Subcutaneous abdominal adipose tissue (tissue), 5 donors: ENCODE measurements at regions not wholly inside any gene's neighbourhood (a gene's known extent, or its start where the extent isn't known, plus 50 kb on each side); places are given as distances from the start of the nearest gene placed in this dataset.

ENCODE experiments used
- H3K27ac ChIP-seq: one replicate; pipeline ENCODE4 v1.7.0; 2013; ENCODE audit warnings: low read depth, mild to moderate bottlenecking, inconsistent platforms, low read length, moderate library complexity
- H3K27me3 ChIP-seq, 5 donors: one replicate each; pipeline ENCODE4 v1.7.0; 2013; ENCODE audit warnings: low read length in 5 of 5, inconsistent platforms in 1 of 5; ENCODE audit not compliant: control insufficient read depth in 5 of 5, insufficient read depth in 4 of 5
- H3K36me3 ChIP-seq, 5 donors: one replicate each; pipeline ENCODE4 v1.7.0; 2013; ENCODE audit warnings: low read length in 5 of 5; ENCODE audit not compliant: control insufficient read depth in 5 of 5, insufficient read depth in 5 of 5
- H3K4me1 ChIP-seq, 5 donors: one replicate each; pipeline ENCODE4 v1.7.0; 2013; ENCODE audit warnings: low read length in 5 of 5, mild to moderate bottlenecking in 3 of 5, moderate library complexity in 1 of 5; ENCODE audit not compliant: control insufficient read depth in 5 of 5, insufficient read depth in 5 of 5
- H3K4me3 ChIP-seq, 5 donors: one replicate each; pipeline ENCODE4 v1.7.0; 2013; ENCODE audit warnings: low read length in 5 of 5, low read depth in 1 of 5
- H3K9ac ChIP-seq, 5 donors: one replicate each; pipeline ENCODE4 v1.7.0; 2013; ENCODE audit warnings: low read length in 5 of 5, mild to moderate bottlenecking in 4 of 5, moderate library complexity in 3 of 5
- H3K9me3 ChIP-seq, 5 donors: one replicate each; pipeline ENCODE4 v1.7.0; 2013; ENCODE audit warnings: low read length in 5 of 5; ENCODE audit not compliant: control insufficient read depth in 5 of 5
- donor health status: healthy.
- donor health status: healthy.
- donor health status: healthy.
- donor health status: healthy.
- donor health status: healthy.

- H3K4me3 ChIP-seq, result no peak overlapping the region
- no peaks in the 10 kb centered on the region for H3K27me3 ChIP-seq
- no peaks in the 10 kb centered on the region for H3K36me3 ChIP-seq
- H3K9me3 ChIP-seq, result no peaks in the 10 kb centered on the region
- no peak overlapping the region for H3K9ac ChIP-seq
- H3K27ac ChIP-seq, result no peak overlapping the region
- peaks cover 0 to 9% (median 0%) of the 10 kb centered on the region in 5 donors for H3K4me1 ChIP-seq
Observed at GRCh38 chr6:74764486-74764885, 441.4 kb downstream of the COL12A1 start.

GRCh38 chr6:74762841-74763240 lies 443.0 kb downstream of the COL12A1 start:
- H3K9me3 ChIP-seq, result no peaks in the 10 kb centered on the region
- no peak overlapping the region for H3K9ac ChIP-seq
- no peaks in the 10 kb centered on the region for H3K27me3 ChIP-seq
- H3K36me3 ChIP-seq, result no peaks in the 10 kb centered on the region
- H3K27ac ChIP-seq, result no peak overlapping the region
- H3K4me3 ChIP-seq, result no peak overlapping the region
- H3K4me1 ChIP-seq, result peaks cover 0 to 1% (median 0%) of the 10 kb centered on the region in 5 donors

- Histone ChIP-seq H3K27me3 (no peaks in the 10 kb centered on the region), H3K27ac (no peak overlapping the region), H3K36me3 (no peaks in the 10 kb centered on the region), H3K9ac (no peak overlapping the region), H3K4me3 (no peak overlapping the region), H3K4me1 (peaks cover 0 to 8% (median 0%) of the 10 kb centered on the region in 5 donors), H3K9me3 (no peaks in the 10 kb centered on the region)
Observed at GRCh38 chr6:74757813-74758212, 448.0 kb downstream of the COL12A1 start.

GRCh38 chr6:74756923-74757322 lies 448.9 kb downstream of the COL12A1 start:
- Histone ChIP-seq H3K9ac (no peak overlapping the region), H3K9me3 (no peaks in the 10 kb centered on the region), H3K4me3 (no peak overlapping the region)

GRCh38 chr6:74755778-74756177 lies 450.1 kb downstream of the COL12A1 start:
- Histone ChIP-seq H3K27me3 (no peaks in the 10 kb centered on the region), H3K4me1 (peaks cover 0 to 8% (median 0%) of the 10 kb centered on the region in 5 donors), H3K36me3 (no peaks in the 10 kb centered on the region), H3K9me3 (no peaks in the 10 kb centered on the region), H3K27ac (no peak overlapping the region), H3K9ac (no peak overlapping the region), H3K4me3 (no peak overlapping the region)

More at GRCh38 chr6:74756923-74757322, 448.9 kb downstream of the COL12A1 start:
- Histone ChIP-seq H3K27ac (no peak overlapping the region), H3K27me3 (no peaks in the 10 kb centered on the region), H3K4me1 (peaks cover 0 to 8% (median 0%) of the 10 kb centered on the region in 5 donors), H3K36me3 (no peaks in the 10 kb centered on the region)

- H3K27ac ChIP-seq, result no peak overlapping the region
- H3K27me3 ChIP-seq, result no peaks in the 10 kb centered on the region
- H3K9ac ChIP-seq, result no peak overlapping the region
Observed at GRCh38 chr6:74755196-74755595, 450.7 kb downstream of the COL12A1 start.

GRCh38 chr6:74753883-74754600 lies 451.8 kb downstream of the COL12A1 start:
- peaks cover 0 to 8% (median 0%) of the 10 kb centered on the region in 5 donors for H3K4me1 ChIP-seq
- H3K27me3 ChIP-seq, result no peaks in the 10 kb centered on the region
- H3K9me3 ChIP-seq, result no peaks in the 10 kb centered on the region
- H3K4me3 ChIP-seq, result no peak overlapping the region
- H3K9ac ChIP-seq, result no peak overlapping the region
- no peak overlapping the region for H3K27ac ChIP-seq
- H3K36me3 ChIP-seq, result no peaks in the 10 kb centered on the region

More at GRCh38 chr6:74755196-74755595, 450.7 kb downstream of the COL12A1 start:
- Histone ChIP-seq H3K36me3 (no peaks in the 10 kb centered on the region), H3K4me1 (peaks cover 0 to 8% (median 0%) of the 10 kb centered on the region in 5 donors), H3K9me3 (no peaks in the 10 kb centered on the region), H3K4me3 (no peak overlapping the region)

GRCh38 chr6:74752303-74752702 lies 453.6 kb downstream of the COL12A1 start:
- no peaks in the 10 kb centered on the region for H3K36me3 ChIP-seq
- H3K4me3 ChIP-seq, result no peak overlapping the region
- no peak overlapping the region for H3K9ac ChIP-seq
- no peak overlapping the region for H3K27ac ChIP-seq
- H3K4me1 ChIP-seq, result peaks cover 0 to 5% (median 0%) of the 10 kb centered on the region in 5 donors
- H3K27me3 ChIP-seq, result no peaks in the 10 kb centered on the region
- H3K9me3 ChIP-seq, result no peaks in the 10 kb centered on the region

- H3K9ac ChIP-seq, result no peak overlapping the region
- H3K4me3 ChIP-seq, result no peak overlapping the region
- no peaks in the 10 kb centered on the region for H3K4me1 ChIP-seq
- no peaks in the 10 kb centered on the region for H3K36me3 ChIP-seq
- H3K27me3 ChIP-seq, result no peaks in the 10 kb centered on the region
- no peak overlapping the region for H3K27ac ChIP-seq
- H3K9me3 ChIP-seq, result no peaks in the 10 kb centered on the region
Observed at GRCh38 chr6:74750826-74751225, 455.0 kb downstream of the COL12A1 start.

- H3K27ac ChIP-seq, result no peak overlapping the region
- H3K4me3 ChIP-seq, result no peak overlapping the region
- no peaks in the 10 kb centered on the region for H3K4me1 ChIP-seq
- no peaks in the 10 kb centered on the region for H3K27me3 ChIP-seq
- no peak overlapping the region for H3K9ac ChIP-seq
- no peaks in the 10 kb centered on the region for H3K36me3 ChIP-seq
- no peaks in the 10 kb centered on the region for H3K9me3 ChIP-seq
Observed at GRCh38 chr6:74749211-74750147, 456.4 kb downstream of the COL12A1 start.
